ENCODE measurements at regions not wholly inside any gene's neighbourhood (a gene's known extent, or its start where the extent isn't known, plus 50 kb on each side); places are given as distances from the start of the nearest gene placed in this dataset.

DNA sequence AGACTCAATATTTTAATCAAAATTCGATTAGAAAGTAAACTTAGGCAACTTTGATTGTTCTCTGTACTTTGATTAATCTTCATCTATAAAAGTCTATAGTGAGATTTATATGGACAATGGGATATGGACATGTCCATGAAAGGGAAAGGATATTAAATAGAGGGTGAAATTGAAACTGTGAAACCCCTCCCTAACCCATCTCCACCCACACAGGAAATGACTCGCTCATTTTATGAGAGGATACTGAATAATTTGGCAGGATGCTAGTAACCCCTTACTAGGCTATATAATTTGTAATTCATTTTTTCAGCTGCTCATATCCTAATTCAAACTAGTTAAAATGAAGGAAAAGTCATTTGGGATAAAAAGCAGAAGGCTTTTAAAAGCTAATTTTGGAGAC is 328.0 kb upstream of the ATP2B1 start:
- H3K27ac ChIP-seq, result no peak overlapping the region
- H3K27me3 ChIP-seq (replicated peaks in 1 of 7), result no peaks in the 10 kb centered on the region
- H3K9me3 ChIP-seq, result peaks cover 0 to 5% (median 0%) of the 10 kb centered on the region in 8 donors
- H3K4me3 ChIP-seq, result no peak overlapping the region
- no peak for DNase-seq
- intact Hi-C loops (cut with DNase I; ENCODE audit: low total_unique reads), result no loop called here
- WGBS, 5 donors, result 44 to 52% (median 46%) methylated on average over 2 of the region's 2 CpGs
- peaks cover 0 to 4% (median 0%) of the 10 kb centered on the region in 6 donors for H3K4me1 ChIP-seq
- no peaks in the 10 kb centered on the region for H3K36me3 ChIP-seq
- TF ChIP-seq, protein P1, sequence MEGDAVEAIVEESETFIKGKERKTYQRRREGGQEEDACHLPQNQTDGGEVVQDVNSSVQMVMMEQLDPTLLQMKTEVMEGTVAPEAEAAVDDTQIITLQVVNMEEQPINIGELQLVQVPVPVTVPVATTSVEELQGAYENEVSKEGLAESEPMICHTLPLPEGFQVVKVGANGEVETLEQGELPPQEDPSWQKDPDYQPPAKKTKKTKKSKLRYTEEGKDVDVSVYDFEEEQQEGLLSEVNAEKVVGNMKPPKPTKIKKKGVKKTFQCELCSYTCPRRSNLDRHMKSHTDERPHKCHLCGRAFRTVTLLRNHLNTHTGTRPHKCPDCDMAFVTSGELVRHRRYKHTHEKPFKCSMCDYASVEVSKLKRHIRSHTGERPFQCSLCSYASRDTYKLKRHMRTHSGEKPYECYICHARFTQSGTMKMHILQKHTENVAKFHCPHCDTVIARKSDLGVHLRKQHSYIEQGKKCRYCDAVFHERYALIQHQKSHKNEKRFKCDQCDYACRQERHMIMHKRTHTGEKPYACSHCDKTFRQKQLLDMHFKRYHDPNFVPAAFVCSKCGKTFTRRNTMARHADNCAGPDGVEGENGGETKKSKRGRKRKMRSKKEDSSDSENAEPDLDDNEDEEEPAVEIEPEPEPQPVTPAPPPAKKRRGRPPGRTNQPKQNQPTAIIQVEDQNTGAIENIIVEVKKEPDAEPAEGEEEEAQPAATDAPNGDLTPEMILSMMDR (IDR thresholded peaks at IDR 0.05 in 8 of 11, conservative IDR thresholded peaks at IDR 0.05 in 3 of 11), result no peak
- TF ChIP-seq POLR2AphosphoS5 (IDR thresholded peaks at IDR 0.05), result no peak
- no peak for TF ChIP-seq POLR2A (IDR thresholded peaks at IDR 0.05)

DNA sequence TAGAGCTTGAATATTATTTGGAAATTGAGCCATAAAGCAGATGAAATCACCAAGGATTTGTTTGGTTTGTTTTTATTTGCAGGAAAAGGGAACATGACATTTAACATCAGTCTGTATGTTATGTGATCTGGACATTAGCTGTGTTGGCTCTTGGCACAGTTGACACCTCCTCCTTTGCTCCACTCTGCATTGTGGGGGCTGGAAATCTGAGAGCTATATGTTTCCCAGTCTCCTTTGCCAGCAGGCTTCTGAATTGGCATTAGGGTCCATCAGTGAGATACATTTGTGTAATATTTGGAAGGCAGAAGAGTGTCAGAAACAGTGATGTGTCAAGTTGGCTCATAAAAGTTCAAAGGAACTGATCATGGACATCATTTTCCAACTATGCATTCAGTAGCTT is 322.1 kb upstream of the ATP2B1 start:
- DNase-seq, result no peak
- Histone ChIP-seq H3K4me1 (no peaks in the 10 kb centered on the region), H3K27me3 (replicated peaks in 1 of 7) (no peaks in the 10 kb centered on the region), H3K4me3 (no peak overlapping the region), H3K27ac (no peak overlapping the region), H3K36me3 (no peaks in the 10 kb centered on the region), H3K9me3 (no peaks in the 10 kb centered on the region)
- intact Hi-C loops (cut with DNase I; ENCODE audit: low total_unique reads), result no loop called here
- TF ChIP-seq POLR2A (IDR thresholded peaks at IDR 0.05), result no peak
- TF ChIP-seq POLR2AphosphoS5 (IDR thresholded peaks at IDR 0.05), result no peak
- TF ChIP-seq, protein P1 (IDR thresholded peaks at IDR 0.05 in 8 of 11, conservative IDR thresholded peaks at IDR 0.05 in 3 of 11), result no peak

DNA sequence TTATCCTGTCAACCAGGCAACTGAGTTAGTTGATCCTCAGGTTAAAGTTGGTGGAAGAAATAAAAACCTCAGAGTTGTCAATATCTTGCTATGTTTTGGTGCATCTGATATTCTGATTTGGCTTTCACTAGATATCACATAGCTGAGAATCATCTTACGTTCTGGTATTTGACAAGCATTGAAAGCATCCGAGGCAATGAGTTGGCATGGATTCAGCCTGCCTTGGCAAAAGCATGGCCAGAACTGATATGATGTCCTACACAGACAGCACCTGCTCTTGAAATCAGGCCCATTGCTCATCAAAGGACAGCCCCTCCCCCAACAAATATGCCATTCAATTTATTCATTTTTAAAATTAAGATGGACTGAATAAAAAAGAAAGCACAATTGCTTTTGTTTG is 320.7 kb upstream of the ATP2B1 start:
- no peak overlapping the region for H3K4me3 ChIP-seq
- intact Hi-C loops (cut with DNase I; ENCODE audit: low total_unique reads), result no loop called here
- no peaks in the 10 kb centered on the region for H3K36me3 ChIP-seq
- H3K27me3 ChIP-seq (replicated peaks in 1 of 7), result no peaks in the 10 kb centered on the region
- TF ChIP-seq, protein P1 (IDR thresholded peaks at IDR 0.05 in 8 of 11, conservative IDR thresholded peaks at IDR 0.05 in 3 of 11), result no peak
- no peak for TF ChIP-seq POLR2AphosphoS5 (IDR thresholded peaks at IDR 0.05)
- no peak for TF ChIP-seq POLR2A (IDR thresholded peaks at IDR 0.05)
- 73 to 84% (median 75%) methylated on average over 2 of the region's 2 CpGs for WGBS, 5 donors
- no peak for DNase-seq
- no peaks in the 10 kb centered on the region for H3K9me3 ChIP-seq
- H3K27ac ChIP-seq, result no peak overlapping the region
- no peaks in the 10 kb centered on the region for H3K4me1 ChIP-seq

DNA sequence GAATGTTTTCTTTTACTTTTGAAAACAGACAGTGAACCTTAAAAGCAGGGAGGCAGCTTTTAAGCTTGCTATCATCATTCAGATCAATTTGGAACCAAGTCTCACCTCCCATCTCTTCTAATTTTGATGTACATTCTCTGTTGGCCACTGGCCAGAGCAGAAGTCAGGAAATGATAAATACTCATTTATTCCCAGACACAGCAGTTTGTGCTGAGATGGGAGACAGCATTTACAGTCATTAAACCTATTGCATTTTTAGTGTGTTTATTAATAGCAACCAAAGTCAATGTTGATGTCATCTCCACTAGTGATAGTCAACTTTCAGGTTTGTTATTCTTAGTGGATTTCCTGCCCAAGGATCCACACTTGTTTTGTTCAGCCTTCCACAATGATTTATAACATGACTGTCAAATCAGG is 320.0 kb upstream of the ATP2B1 start:
- Histone ChIP-seq H3K36me3 (no peaks in the 10 kb centered on the region), H3K27ac (no peak overlapping the region), H3K9me3 (no peaks in the 10 kb centered on the region), H3K4me3 (no peak overlapping the region), H3K4me1 (no peaks in the 10 kb centered on the region), H3K27me3 (replicated peaks in 1 of 7) (no peaks in the 10 kb centered on the region)
- intact Hi-C loops (cut with DNase I; ENCODE audit: low total_unique reads), result no loop called here
- TF ChIP-seq, protein P1 (IDR thresholded peaks at IDR 0.05 in 8 of 11, conservative IDR thresholded peaks at IDR 0.05 in 3 of 11), result no peak
- TF ChIP-seq POLR2AphosphoS5 (IDR thresholded peaks at IDR 0.05), result no peak
- TF ChIP-seq POLR2A (IDR thresholded peaks at IDR 0.05), result no peak
- DNase-seq, result no peak

Data from spleen (tissue), 11 donors.